PC-3 (cell line): ENCODE measurements at regions not wholly inside any gene's neighbourhood (a gene's known extent, or its start where the extent isn't known, plus 50 kb on each side); places are given as distances from the start of the nearest gene placed in this dataset.

Experiments used
- ATAC-seq: fragments of 200-7000 bp; cut with Tn5 transposase; 2 replicates; pipeline ENCODE4 v1.9.1; 2020; ENCODE audit warnings: mild to moderate bottlenecking, moderate library complexity
- BruUV-seq: library from RNA; stranded (reverse); fragments of 400-500 nt; replicated peaks from 2 replicates; lab custom pipeline; 2021; lab: Mats Ljungman, UMichigan
- CTCF ChIA-PET: fragments of 300-600 bp; sonication (Branson Sonifier 250); formaldehyde crosslinking; loops from one replicate; lab custom pipeline; 2022; ENCODE audit warnings: antibody characterized with exemption; lab: Charles Lee
- POLR2A ChIA-PET: fragments of 300-600 bp; sonication (Branson Sonifier 250); formaldehyde crosslinking; loops from one replicate; lab custom pipeline; 2022; ENCODE audit warnings: antibody characterized with exemption; ENCODE audit not compliant: unreplicated experiment; lab: Charles Lee
- DNase-seq: peaks from one replicate; pipeline ENCODE4 v3.0.0-alpha.2; 2015
- H2AFZ ChIP-seq: fragments of 300-600 bp; sonication (generic); 2 replicates; pipeline ENCODE4 v1.6.0; 2016; ENCODE audit warnings: antibody characterized with exemption, low read length
- H3F3A ChIP-seq: fragments of 300-600 bp; sonication (generic); one replicate; pipeline ENCODE4 v1.6.0; 2017; ENCODE audit warnings: antibody characterized with exemption, low read length, control low read depth, mild to moderate bottlenecking; ENCODE audit not compliant: unreplicated experiment
- H3K27ac ChIP-seq: fragments of 300-600 bp; sonication (generic); 2 replicates; pipeline ENCODE4 v1.5.1; 2016; ENCODE audit warnings: mild to moderate bottlenecking, low read length
- H3K27me3 ChIP-seq: fragments of 300-600 bp; sonication (generic); 2 replicates; pipeline ENCODE4 v1.6.1; 2016; ENCODE audit warnings: low read length, mixed read lengths
- H3K36me3 ChIP-seq: fragments of 300-600 bp; sonication (generic); 2 replicates; pipeline ENCODE4 v1.6.1; 2016; ENCODE audit warnings: low read depth, mixed run types, low read length, mixed read lengths
- H3K4me1 ChIP-seq: fragments of 300-600 bp; sonication (generic); 2 replicates; pipeline ENCODE4 v1.5.1; 2016; ENCODE audit warnings: low read length; ENCODE audit not compliant: insufficient read depth
- H3K4me2 ChIP-seq: fragments of 300-600 bp; sonication (generic); 2 replicates; pipeline ENCODE4 v1.6.0; 2016; ENCODE audit warnings: low read length
- H3K4me3 ChIP-seq: fragments of 300-600 bp; sonication (generic); 2 replicates; pipeline ENCODE4 v1.5.1; 2016; ENCODE audit warnings: mild to moderate bottlenecking, low read length, mixed read lengths
- H3K79me2 ChIP-seq: fragments of 300-600 bp; sonication (generic); 2 replicates; pipeline ENCODE4 v1.6.1; 2017; ENCODE audit warnings: low read length, mixed read lengths
- H3K9ac ChIP-seq: fragments of 300-600 bp; sonication (generic); 2 replicates; pipeline ENCODE4 v1.6.0; 2016; ENCODE audit warnings: mild to moderate bottlenecking, low read length
- H3K9me2 ChIP-seq: fragments of 300-600 bp; sonication (generic); replicated peaks from 2 replicates; pipeline ENCODE4 v1.6.1; 2016; ENCODE audit warnings: mixed run types, low read length, mixed read lengths
- H3K9me3 ChIP-seq: fragments of 300-600 bp; sonication (generic); 2 replicates; pipeline ENCODE4 v1.6.1; 2016; ENCODE audit warnings: low read length, mixed read lengths
- H4K20me1 ChIP-seq: fragments of 300-600 bp; sonication (generic); 2 replicates; pipeline ENCODE4 v1.6.1; 2016; ENCODE audit warnings: low read length, mixed read lengths
- CTCF ChIP-seq: fragments of 300-600 bp; sonication (generic); conservative IDR thresholded peaks from 2 replicates; pipeline ENCODE4 v1.5.1; 2017; ENCODE audit warnings: antibody characterized with exemption, low read depth, mild to moderate bottlenecking, low read length
- EZH2 ChIP-seq: fragments of 300-600 bp; sonication (generic); IDR thresholded peaks from one replicate; pipeline ENCODE4 v1.6.1; 2017; ENCODE audit warnings: antibody characterized with exemption, mild to moderate bottlenecking, low read length; ENCODE audit not compliant: unreplicated experiment
- EZH2phosphoT487 ChIP-seq: fragments of 300-600 bp; sonication (generic); IDR thresholded peaks from 2 replicates; pipeline ENCODE4 v1.6.1; 2018; ENCODE audit warnings: mild to moderate bottlenecking, antibody characterized with exemption, low read length, borderline replicate concordance
- intact Hi-C: fragments of 100-400 bp; cut with micrococcal nuclease; formaldehyde crosslinking; loops from 2 replicates; pipeline ENCODE4 v1.9.0; 2023

- Histone ChIP-seq H4K20me1 (no peaks in the 10 kb centered on the region), H3K36me3 (no peaks in the 10 kb centered on the region), H3K27ac (no peak overlapping the region), H3K4me2 (no peak overlapping the region), H3K4me3 (no peak overlapping the region), H3F3A (no peaks in the 10 kb centered on the region), H3K9me3 (no peaks in the 10 kb centered on the region), H3K79me2 (no peaks in the 10 kb centered on the region), H2AFZ (no peak overlapping the region), H3K9ac (no peak overlapping the region), H3K4me1 (no peaks in the 10 kb centered on the region), H3K9me2 (no peaks in the 10 kb centered on the region), H3K27me3 (peaks cover 8% of the 10 kb centered on the region; the same call in 1 of the 2 replicates)
- TF ChIP-seq EZH2phosphoT487 (no peak), EZH2 (no peak), CTCF (no peak)
- ChIA-PET CTCF (no interaction called here), POLR2A (no interaction called here)
- ATAC-seq (no peak), DNase-seq (no peak)
- intact Hi-C loops = no loop called here
- BruUV-seq = no TSS peak
Observed at GRCh38 chr6:168194732-168195567, 115.9 kb upstream of the FRMD1 start.

GRCh38 chr6:168193816-168194721 is 115.1 kb upstream of the FRMD1 start:
- Histone ChIP-seq H3K9me2 (no peaks in the 10 kb centered on the region), H3K36me3 (no peaks in the 10 kb centered on the region), H3K4me3 (no peak overlapping the region), H3K27ac (no peak overlapping the region), H3K9me3 (no peaks in the 10 kb centered on the region), H3K27me3 (peaks cover 7% of the 10 kb centered on the region; the same call in 1 of the 2 replicates), H3K4me1 (no peaks in the 10 kb centered on the region), H3K4me2 (no peak overlapping the region), H3K9ac (no peak overlapping the region), H3K79me2 (no peaks in the 10 kb centered on the region), H2AFZ (no peak overlapping the region), H4K20me1 (no peaks in the 10 kb centered on the region), H3F3A (no peaks in the 10 kb centered on the region)
- ATAC-seq (no peak), DNase-seq (no peak)
- ChIA-PET POLR2A (no interaction called here), CTCF (no interaction called here)
- no TSS peak for BruUV-seq
- TF ChIP-seq EZH2 (no peak), EZH2phosphoT487 (no peak), CTCF (no peak)
- intact Hi-C loops = no loop called here
